GM12878 (cell line): ENCODE measurements at regions not wholly inside any gene's neighbourhood (a gene's known extent, or its start where the extent isn't known, plus 50 kb on each side); places are given as distances from the start of the nearest gene placed in this dataset.

Experiments
- BRCA1 ChIP-seq: IDR thresholded peaks from 2 replicates; pipeline ENCODE4 v1.6.1; 2011; ENCODE audit warnings: low read depth, low read length, improper control_type of control experiment
- CBX5 ChIP-seq: sonication (generic); IDR thresholded peaks from 2 replicates; pipeline ENCODE4 v1.6.1; 2016; ENCODE audit warnings: low read depth, moderate library complexity, mild to moderate bottlenecking, inconsistent platforms
- CHD4 ChIP-seq: fragments of 200-600 bp; sonication (generic); IDR thresholded peaks from 2 replicates; pipeline ENCODE4 v1.6.1; 2016; ENCODE audit warnings: mild to moderate bottlenecking
- CTCF ChIP-seq, 3 experiments: IDR thresholded peaks in 2 of 3; conservative IDR thresholded peaks in 1 of 3; 2 replicates each; pipeline ENCODE4 v1.5.1; 2011; ENCODE audit warnings: low read depth in 3 of 3, low read length in 3 of 3, mild to moderate bottlenecking in 3 of 3, control low read depth in 2 of 3, moderate library complexity in 2 of 3, inconsistent platforms in 1 of 3, mixed read lengths in 1 of 3; ENCODE audit not compliant: control insufficient read depth in 2 of 3, insufficient read depth in 1 of 3; ENCODE audit errors: extremely low read depth in 1 of 3
- EZH2 ChIP-seq: IDR thresholded peaks from 2 replicates; pipeline ENCODE4 v1.6.1; 2012; ENCODE audit warnings: low read depth, mild to moderate bottlenecking, control low read depth, inconsistent platforms, low read length, borderline replicate concordance; ENCODE audit not compliant: control insufficient read depth
- HDAC2 ChIP-seq: fragments of 200-600 bp; sonication (generic); IDR thresholded peaks from 2 replicates; pipeline ENCODE4 v1.6.1; 2017
- NR2C2 ChIP-seq: IDR thresholded peaks from 2 replicates; pipeline ENCODE4 v1.6.1; 2011; ENCODE audit warnings: borderline replicate concordance, low read depth; ENCODE audit not compliant: control insufficient read depth, insufficient read length
- POLR2AphosphoS2 ChIP-seq: IDR thresholded peaks from 2 replicates; pipeline ENCODE4 v1.6.1; 2011; ENCODE audit warnings: low read depth, mild to moderate bottlenecking, low read length, improper control_type of control experiment, moderate library complexity
- SMAD1 ChIP-seq: fragments of 450-650 bp; IDR thresholded peaks from 2 replicates; pipeline ENCODE4 v1.6.1; 2018; ENCODE audit warnings: mild to moderate bottlenecking, low read depth; ENCODE audit not compliant: partially characterized antibody
- TAF1 ChIP-seq: IDR thresholded peaks from 2 replicates; pipeline ENCODE4 v1.6.1; 2011; ENCODE audit warnings: mild to moderate bottlenecking, low read depth, low read length, borderline replicate concordance
- ZZZ3 ChIP-seq: IDR thresholded peaks from 2 replicates; pipeline ENCODE4 v1.6.1; 2011; ENCODE audit warnings: low read depth; ENCODE audit not compliant: control insufficient read depth, insufficient read length

- TF ChIP-seq HDAC2 = no peak
- TF ChIP-seq CTCF (IDR thresholded peaks at IDR 0.05 in 2 of 3, conservative IDR thresholded peaks at IDR 0.05 in 1 of 3; ENCODE audit: control insufficient read depth in 2 of 3, extremely low read depth in 1 of 3, insufficient read depth in 1 of 3, low read depth in 3 of 3, low read length in 3 of 3) = no peak
- TF ChIP-seq CBX5 = no peak
- no peak for TF ChIP-seq TAF1
- TF ChIP-seq EZH2 = no peak
- no peak for TF ChIP-seq ZZZ3
- TF ChIP-seq CHD4 = no peak
- TF ChIP-seq NR2C2 = no peak
- no peak for TF ChIP-seq POLR2AphosphoS2
- TF ChIP-seq SMAD1 = no peak
- no peak for TF ChIP-seq BRCA1
These were observed 53.8 kb upstream of the FTMT start for GRCh38 chr5:121797681-121798518.
